ENCODE measurements at regions not wholly inside any gene's neighbourhood (a gene's known extent, or its start where the extent isn't known, plus 50 kb on each side); places are given as distances from the start of the nearest gene placed in this dataset.

DNA sequence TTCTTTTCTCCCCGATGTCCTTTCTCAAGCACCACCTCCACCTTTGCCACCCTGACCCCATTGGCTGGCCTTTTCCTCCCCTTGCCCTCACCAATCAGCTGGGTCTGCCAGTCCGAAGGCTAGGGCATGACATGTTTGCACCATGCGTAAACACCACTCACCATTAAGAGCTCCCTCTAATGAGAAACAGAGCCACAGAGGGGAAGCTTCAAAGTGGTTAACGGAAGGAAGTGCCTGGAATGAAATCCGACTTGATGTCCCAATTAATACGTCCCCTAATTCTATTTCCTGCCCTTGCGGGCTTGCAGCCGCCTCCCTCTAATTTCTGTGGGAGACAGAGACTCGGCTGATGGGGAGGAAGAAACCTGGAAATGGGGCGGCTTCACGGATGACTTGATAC is 318.5 kb upstream of the TBX3 start:
- TF ChIP-seq, protein P1, sequence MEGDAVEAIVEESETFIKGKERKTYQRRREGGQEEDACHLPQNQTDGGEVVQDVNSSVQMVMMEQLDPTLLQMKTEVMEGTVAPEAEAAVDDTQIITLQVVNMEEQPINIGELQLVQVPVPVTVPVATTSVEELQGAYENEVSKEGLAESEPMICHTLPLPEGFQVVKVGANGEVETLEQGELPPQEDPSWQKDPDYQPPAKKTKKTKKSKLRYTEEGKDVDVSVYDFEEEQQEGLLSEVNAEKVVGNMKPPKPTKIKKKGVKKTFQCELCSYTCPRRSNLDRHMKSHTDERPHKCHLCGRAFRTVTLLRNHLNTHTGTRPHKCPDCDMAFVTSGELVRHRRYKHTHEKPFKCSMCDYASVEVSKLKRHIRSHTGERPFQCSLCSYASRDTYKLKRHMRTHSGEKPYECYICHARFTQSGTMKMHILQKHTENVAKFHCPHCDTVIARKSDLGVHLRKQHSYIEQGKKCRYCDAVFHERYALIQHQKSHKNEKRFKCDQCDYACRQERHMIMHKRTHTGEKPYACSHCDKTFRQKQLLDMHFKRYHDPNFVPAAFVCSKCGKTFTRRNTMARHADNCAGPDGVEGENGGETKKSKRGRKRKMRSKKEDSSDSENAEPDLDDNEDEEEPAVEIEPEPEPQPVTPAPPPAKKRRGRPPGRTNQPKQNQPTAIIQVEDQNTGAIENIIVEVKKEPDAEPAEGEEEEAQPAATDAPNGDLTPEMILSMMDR (IDR thresholded peaks at IDR 0.05; ENCODE audit: low read depth, low read length): no peak
- in situ Hi-C loops (cut with HindIII; ENCODE audit: low sequenced_read_pairs): no loop called here
- DNase-seq (ENCODE audit: low read depth, low spot score): no peak
- no peak overlapping the region for H3K4me3 ChIP-seq (ENCODE audit: low read depth, low read length)

DNA sequence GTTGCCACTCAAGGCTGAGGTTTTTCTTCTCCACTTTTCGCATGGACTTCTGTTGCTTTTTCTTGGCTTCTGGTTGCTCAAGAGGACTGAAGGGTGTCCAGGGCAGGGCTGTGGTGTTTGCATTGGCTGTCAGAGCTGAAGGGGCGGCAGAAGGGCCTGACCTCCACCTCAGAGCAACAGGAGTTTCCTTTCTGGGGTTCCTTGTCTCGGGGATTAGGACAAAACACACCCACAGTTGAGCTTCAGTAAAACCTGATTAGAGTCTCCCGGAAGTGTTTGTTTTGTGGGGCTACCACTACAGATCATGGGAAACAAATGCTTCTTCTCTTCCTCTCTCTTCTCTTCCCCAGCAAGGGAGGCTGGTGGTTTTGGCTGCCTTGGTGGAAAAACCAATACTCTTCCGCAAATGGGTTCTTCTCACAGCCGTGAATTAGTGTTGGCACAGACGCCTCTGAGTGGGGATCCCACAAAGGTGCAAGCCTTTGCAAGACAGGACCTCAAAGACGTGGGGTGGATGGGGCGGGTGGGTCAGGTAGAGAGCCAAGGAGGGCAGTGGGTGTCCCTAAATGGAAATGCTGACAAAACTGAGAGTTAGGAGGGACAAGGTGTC is 317.7 kb upstream of the TBX3 start:
- no peak overlapping the region for H3K4me3 ChIP-seq (ENCODE audit: low read depth, low read length)

DNA sequence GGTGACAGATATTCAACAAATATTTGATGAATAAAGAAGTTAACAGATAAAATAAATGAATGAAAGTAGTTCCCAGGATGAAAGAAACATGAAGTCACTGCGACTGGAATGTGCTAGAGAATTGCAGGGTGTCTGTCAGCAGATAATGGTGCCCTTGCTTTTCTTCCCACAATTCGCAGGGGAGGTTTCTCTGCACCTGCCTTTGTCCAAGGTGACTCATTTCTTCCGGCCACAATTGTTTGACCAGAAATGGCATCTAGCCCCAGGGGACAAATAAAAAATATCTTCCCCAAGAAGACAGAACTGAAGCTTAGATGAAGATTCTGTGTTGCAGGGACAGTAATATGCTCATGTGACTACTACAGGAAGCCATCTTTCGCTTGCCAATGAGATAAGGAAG is 316.1 kb upstream of the TBX3 start:
- in situ Hi-C loops (cut with HindIII; ENCODE audit: low sequenced_read_pairs): no loop called here
- peak; percentile 44 for DNase-seq (ENCODE audit: low read depth, low spot score)
- TF ChIP-seq, protein P1 (IDR thresholded peaks at IDR 0.05; ENCODE audit: low read depth, low read length): no peak
- no peak overlapping the region for H3K4me3 ChIP-seq (ENCODE audit: low read depth, low read length)

More for the DNA sequence above, 317.7 kb upstream of the TBX3 start:
- in situ Hi-C loops (cut with HindIII; ENCODE audit: low sequenced_read_pairs): no loop called here
- TF ChIP-seq, protein P1 (IDR thresholded peaks at IDR 0.05; ENCODE audit: low read depth, low read length): no peak
- DNase-seq (ENCODE audit: low read depth, low spot score): peak; percentile 27

DNA sequence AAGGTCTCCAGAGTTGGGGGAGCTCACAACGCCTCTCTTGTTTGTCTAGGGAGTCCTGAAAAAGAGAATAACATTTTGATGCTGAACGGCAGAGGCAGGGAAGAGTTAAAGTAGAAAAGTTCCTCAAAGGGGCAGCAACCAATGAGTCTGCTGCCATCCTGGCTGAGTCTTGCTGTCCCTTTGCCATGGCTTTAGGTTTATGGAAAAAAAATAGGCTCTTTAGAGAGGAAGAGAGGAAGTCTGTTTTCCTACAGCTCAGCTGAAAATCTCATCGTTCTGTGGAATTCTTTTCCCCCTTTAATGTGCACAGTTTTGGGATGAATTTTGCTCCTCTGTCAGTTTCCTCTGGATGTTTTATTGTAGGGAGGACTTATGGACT is 314.8 kb upstream of the TBX3 start:
- in situ Hi-C loops (cut with HindIII; ENCODE audit: low sequenced_read_pairs): no loop called here
- TF ChIP-seq, protein P1 (IDR thresholded peaks at IDR 0.05; ENCODE audit: low read depth, low read length): no peak

DNA sequence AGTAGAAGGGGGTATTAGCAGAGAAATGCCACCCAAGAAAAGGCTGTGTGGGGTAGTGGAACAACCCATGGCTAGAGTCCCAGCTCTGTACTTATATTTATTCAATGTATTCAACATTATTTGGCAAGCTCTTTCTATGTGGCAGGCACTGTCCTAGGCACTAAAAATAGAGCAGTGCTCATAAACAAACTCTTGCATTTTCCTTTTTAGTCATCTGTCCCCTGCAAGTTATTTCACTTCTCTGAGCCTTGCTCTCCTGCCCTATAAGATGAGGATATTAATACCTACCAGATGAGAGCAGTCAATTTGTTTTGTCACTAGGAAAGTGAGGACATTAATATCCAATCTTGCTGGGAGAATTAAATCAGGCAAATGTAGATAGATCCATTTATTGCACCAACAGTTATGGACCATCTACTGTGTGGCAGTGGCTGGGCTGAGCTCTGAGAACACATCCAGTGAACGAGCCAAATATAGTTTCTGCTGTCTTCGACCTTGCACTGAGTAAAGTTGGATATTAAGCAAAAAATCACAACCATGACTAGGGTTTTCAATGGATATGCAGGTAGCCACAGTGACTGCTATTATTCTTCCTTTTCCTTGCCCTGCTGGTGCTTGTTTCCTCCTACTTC is 314.3 kb upstream of the TBX3 start:
- TF ChIP-seq, protein P1 (IDR thresholded peaks at IDR 0.05; ENCODE audit: low read depth, low read length): no peak
- DNase-seq (ENCODE audit: low read depth, low spot score): no peak
- in situ Hi-C loops (cut with HindIII; ENCODE audit: low sequenced_read_pairs): no loop called here
- no peak overlapping the region for H3K4me3 ChIP-seq (ENCODE audit: low read depth, low read length)

More for the DNA sequence above, 314.8 kb upstream of the TBX3 start:
- DNase-seq (ENCODE audit: low read depth, low spot score): no peak
- no peak overlapping the region for H3K4me3 ChIP-seq (ENCODE audit: low read depth, low read length)

DNA sequence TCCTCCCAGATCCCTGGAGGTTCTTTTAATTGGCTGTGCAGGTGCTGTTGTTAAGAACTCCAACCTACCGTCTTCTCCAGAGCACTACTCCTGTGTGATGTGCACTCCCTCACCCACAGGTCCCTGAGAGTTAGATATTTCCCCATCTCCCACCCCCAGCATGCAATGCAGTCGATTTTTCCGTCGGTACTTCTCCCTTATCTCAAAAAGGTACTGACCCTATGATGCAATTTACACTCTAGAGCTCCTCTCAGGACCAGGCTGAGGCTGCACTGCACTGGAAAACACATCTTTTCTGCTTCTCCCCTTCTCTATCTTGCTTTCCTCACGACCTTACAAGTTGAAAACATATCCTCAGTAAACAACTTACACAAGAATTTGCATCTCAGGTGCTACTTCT is 312.4 kb upstream of the TBX3 start:
- in situ Hi-C loops (cut with HindIII; ENCODE audit: low sequenced_read_pairs): no loop called here
- no peak overlapping the region for H3K4me3 ChIP-seq (ENCODE audit: low read depth, low read length)
- no peak for DNase-seq (ENCODE audit: low read depth, low spot score)
- TF ChIP-seq, protein P1 (IDR thresholded peaks at IDR 0.05; ENCODE audit: low read depth, low read length): no peak

Data from astrocyte of the spinal cord (primary cell).